H54 (cell line): ENCODE measurements at regions not wholly inside any gene's neighbourhood (a gene's known extent, or its start where the extent isn't known, plus 50 kb on each side); places are given as distances from the start of the nearest gene placed in this dataset.

Source experiments
- DNase-seq: peaks from one replicate; pipeline ENCODE4 v3.0.0; 2011; ENCODE audit warnings: low spot score, mixed read lengths; ENCODE audit not compliant: insufficient read length
- FAIRE-seq: peaks from 3 replicates; lab custom pipeline; 2011; peaks lifted over from hg19 to GRCh38; lab: Jason Lieb, UNC
- POLR2A ChIP-seq: IDR thresholded peaks from 2 replicates; pipeline ENCODE4 v1.6.1; 2011; ENCODE audit warnings: low read depth, mild to moderate bottlenecking, low read length

- DNase-seq (no peak), FAIRE-seq (no peak)
- TF ChIP-seq POLR2A: no peak
Measured at GRCh38 chr6:168875811-168876576, 377.7 kb downstream of the THBS2 start.

- FAIRE-seq: no peak
- no peak for DNase-seq
- TF ChIP-seq POLR2A: no peak
Measured at GRCh38 chr6:168874637-168875036, 379.0 kb downstream of the THBS2 start.

- no peak for TF ChIP-seq POLR2A
- no peak for FAIRE-seq
- no peak for DNase-seq
Measured at GRCh38 chr6:168873278-168874190, 380.1 kb downstream of the THBS2 start.

GRCh38 chr6:168871642-168872315 is 381.9 kb downstream of the THBS2 start:
- FAIRE-seq: no peak
- DNase-seq: no peak
- TF ChIP-seq POLR2A: no peak

GRCh38 chr6:168870982-168871381 is 382.7 kb downstream of the THBS2 start:
- DNase-seq: no peak
- TF ChIP-seq POLR2A: no peak
- no peak for FAIRE-seq

GRCh38 chr6:168867247-168868102 is 386.2 kb downstream of the THBS2 start:
- no peak for FAIRE-seq
- TF ChIP-seq POLR2A: no peak
- no peak for DNase-seq

- FAIRE-seq: no peak
- no peak for DNase-seq
Measured at GRCh38 chr6:168866534-168866933, 387.1 kb downstream of the THBS2 start.

GRCh38 chr6:168865522-168865921 is 388.1 kb downstream of the THBS2 start:
- DNase-seq (no peak), FAIRE-seq (no peak)
- no peak for TF ChIP-seq POLR2A

More at GRCh38 chr6:168866534-168866933, 387.1 kb downstream of the THBS2 start:
- TF ChIP-seq POLR2A: no peak

GRCh38 chr6:168864541-168865460 is 388.8 kb downstream of the THBS2 start:
- no peak for DNase-seq
- no peak for TF ChIP-seq POLR2A
- no peak for FAIRE-seq

GRCh38 chr6:168863467-168863866 is 390.2 kb downstream of the THBS2 start:
- no peak for DNase-seq
- TF ChIP-seq POLR2A: no peak
- FAIRE-seq: no peak

GRCh38 chr6:168862346-168862980 is 391.2 kb downstream of the THBS2 start:
- no peak for FAIRE-seq
- no peak for TF ChIP-seq POLR2A

More at GRCh38 chr6:168862346-168862980, 391.2 kb downstream of the THBS2 start:
- DNase-seq: no peak
